Ascending aorta (tissue), 2 donors: ENCODE measurements at regions not wholly inside any gene's neighbourhood (a gene's known extent, or its start where the extent isn't known, plus 50 kb on each side); places are given as distances from the start of the nearest gene placed in this dataset.

Experiments
- DNase-seq, 2 donors: peaks; one replicate each; pipeline ENCODE4 v3.0.0-alpha.2; 2019; ENCODE audit warnings: low spot score in 2 of 2
- H3K27ac ChIP-seq, 2 donors: fragments of 200-600 bp; sonication (generic); one replicate each; pipeline ENCODE4 v1.5.1; 2016 to 2017; ENCODE audit warnings: mild to moderate bottlenecking in 1 of 2
- H3K27me3 ChIP-seq: fragments of 200-600 bp; sonication (generic); one replicate; pipeline ENCODE4 v1.5.1; 2017
- H3K36me3 ChIP-seq, 2 donors: fragments of 200-600 bp; sonication (generic); one replicate each; pipeline ENCODE4 v1.5.1; 2016
- H3K4me1 ChIP-seq, 2 donors: fragments of 200-600 bp; sonication (generic); one replicate each; pipeline ENCODE4 v1.5.1; 2016 to 2017; ENCODE audit warnings: mild to moderate bottlenecking in 1 of 2
- H3K4me3 ChIP-seq, 2 donors: fragments of 200-600 bp; sonication (generic); one replicate each; pipeline ENCODE4 v1.5.1; 2016 to 2017; ENCODE audit warnings: mild to moderate bottlenecking in 1 of 2
- H3K9me3 ChIP-seq, 2 donors: fragments of 200-600 bp; sonication (generic); one replicate each; pipeline ENCODE4 v1.5.1; 2016
- CTCF ChIP-seq, 3 experiments: fragments of 200-600 bp in 2 of 3; fragments of 450-650 bp in 1 of 3; sonication (generic) in 2 of 3; IDR thresholded peaks; one replicate each; pipeline ENCODE4 v1.5.1; 2016 to 2019; ENCODE audit warnings: antibody characterized with exemption in 3 of 3, mild to moderate bottlenecking in 1 of 3, moderate library complexity in 1 of 3
- intact Hi-C: fragments of 100-400 bp; cut with DNase I; formaldehyde crosslinking; loops from one replicate; pipeline ENCODE4 v1.15.1; 2023

DNA sequence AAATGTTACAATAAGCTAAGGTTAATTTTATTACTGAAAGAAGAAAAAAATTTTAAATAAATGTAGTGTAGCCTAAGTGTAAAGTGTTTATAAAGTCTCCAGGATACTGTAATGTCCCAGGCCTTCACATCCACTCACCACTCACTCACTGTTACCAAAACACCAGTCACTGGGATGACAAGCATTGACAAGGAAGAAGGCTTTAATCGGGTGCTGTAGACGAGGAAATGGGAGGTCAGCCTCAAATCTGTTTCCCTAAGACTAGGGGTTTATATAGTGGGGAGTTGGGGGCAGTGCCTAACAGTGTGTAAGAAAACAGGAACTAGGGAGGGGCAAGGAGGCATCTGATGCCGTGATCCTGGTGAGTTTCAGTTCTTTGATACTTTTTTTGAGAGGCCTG, 69.4 kb downstream of the CHRM3 start:
- no peaks in the 10 kb centered on the region for H3K9me3 ChIP-seq
- no peak for TF ChIP-seq CTCF (IDR thresholded peaks at IDR 0.05)
- no peak overlapping the region for H3K27ac ChIP-seq
- H3K4me1 ChIP-seq, result no peaks in the 10 kb centered on the region
- no peaks in the 10 kb centered on the region for H3K36me3 ChIP-seq
- DNase-seq, result no peak
- no peak overlapping the region for H3K4me3 ChIP-seq
- H3K27me3 ChIP-seq, result no peaks in the 10 kb centered on the region
- intact Hi-C loops, result no loop called here

- Histone ChIP-seq H3K27me3 (no peaks in the 10 kb centered on the region), H3K4me3 (no peak overlapping the region), H3K27ac (no peak overlapping the region), H3K9me3 (no peaks in the 10 kb centered on the region), H3K36me3 (no peaks in the 10 kb centered on the region), H3K4me1 (no peaks in the 10 kb centered on the region)
- no peak for DNase-seq
- intact Hi-C loops, result no loop called here
- no peak for TF ChIP-seq CTCF (IDR thresholded peaks at IDR 0.05)
These were observed 70.4 kb downstream of the CHRM3 start for GRCh38 chr1:239456788-239457187.

GRCh38 chr1:239457491-239458143, 71.2 kb downstream of the CHRM3 start:
- no peak for DNase-seq
- Histone ChIP-seq H3K4me1 (no peaks in the 10 kb centered on the region), H3K9me3 (no peaks in the 10 kb centered on the region), H3K36me3 (no peaks in the 10 kb centered on the region), H3K27ac (no peak overlapping the region), H3K27me3 (no peaks in the 10 kb centered on the region), H3K4me3 (no peak overlapping the region)
- TF ChIP-seq CTCF (IDR thresholded peaks at IDR 0.05), result no peak
- intact Hi-C loops, result no loop called here

DNA sequence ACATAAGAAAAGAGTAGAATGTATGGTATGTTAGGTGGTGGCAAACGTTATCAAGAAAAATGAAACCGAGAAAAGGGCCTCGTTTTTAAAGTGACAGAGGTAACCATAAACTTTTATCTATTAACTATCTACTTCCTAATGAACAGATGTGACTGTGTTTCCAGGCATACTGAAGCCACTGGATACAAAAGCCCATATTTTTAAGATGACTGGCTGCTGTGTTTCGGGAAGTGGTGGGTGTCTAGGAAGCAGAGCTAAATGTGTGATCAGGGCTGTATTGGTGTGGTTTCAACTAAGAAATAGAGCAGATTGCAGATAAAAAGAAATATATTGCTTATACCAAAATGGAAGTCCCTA, 71.8 kb downstream of the CHRM3 start:
- no peaks in the 10 kb centered on the region for H3K27me3 ChIP-seq
- intact Hi-C loops, result no loop called here
- no peaks in the 10 kb centered on the region for H3K4me1 ChIP-seq
- no peak overlapping the region for H3K27ac ChIP-seq
- H3K4me3 ChIP-seq, result no peak overlapping the region
- H3K9me3 ChIP-seq, result no peaks in the 10 kb centered on the region
- H3K36me3 ChIP-seq, result no peaks in the 10 kb centered on the region
- TF ChIP-seq CTCF (IDR thresholded peaks at IDR 0.05), result no peak
- no peak for DNase-seq

DNA sequence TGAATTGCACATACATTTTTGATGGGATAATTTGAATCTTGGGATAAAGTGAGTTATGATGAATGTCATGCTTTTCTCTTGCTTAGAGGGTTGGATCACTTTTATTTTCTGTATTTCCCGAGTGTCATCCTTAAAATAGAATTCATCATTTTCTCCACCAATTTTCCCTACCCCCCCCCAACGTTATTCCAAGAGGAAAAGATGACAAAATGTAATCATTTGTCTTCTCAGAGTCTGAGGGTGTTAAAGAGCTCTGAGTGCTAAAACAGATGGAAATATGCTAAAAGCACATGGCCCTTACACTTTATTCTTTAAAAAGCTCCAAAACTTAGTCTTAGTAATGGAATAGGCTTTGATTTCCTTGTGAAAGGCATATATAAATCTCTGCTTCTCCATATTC, 81.4 kb downstream of the CHRM3 start:
- TF ChIP-seq CTCF (IDR thresholded peaks at IDR 0.05), result no peak
- DNase-seq, result no peak
- Histone ChIP-seq H3K4me1 (no peaks in the 10 kb centered on the region), H3K9me3 (no peaks in the 10 kb centered on the region), H3K27ac (no peak overlapping the region), H3K4me3 (no peak overlapping the region), H3K27me3 (no peaks in the 10 kb centered on the region), H3K36me3 (no peaks in the 10 kb centered on the region)
- intact Hi-C loops, result no loop called here

GRCh38 chr1:239478069-239478468, 91.7 kb downstream of the CHRM3 start:
- Histone ChIP-seq H3K27ac (no peak overlapping the region), H3K27me3 (no peaks in the 10 kb centered on the region), H3K9me3 (peaks cover 4 to 7% of the 10 kb centered on the region in 2 donors), H3K4me1 (no peaks in the 10 kb centered on the region), H3K36me3 (no peaks in the 10 kb centered on the region), H3K4me3 (no peak overlapping the region)
- TF ChIP-seq CTCF (IDR thresholded peaks at IDR 0.05), result no peak
- intact Hi-C loops, result no loop called here
- DNase-seq, result no peak
